Activated naive CD4-positive, alpha-beta T cell treated with anti-CD3 and anti-CD28 coated beads, Interleukin-2, amount 50 U/mL, for 24 hours (primary cell): ENCODE measurements at regions not wholly inside any gene's neighbourhood (a gene's known extent, or its start where the extent isn't known, plus 50 kb on each side); places are given as distances from the start of the nearest gene placed in this dataset.
"Not testable (repeated sequence)": the region's sequence is repeated elsewhere in the genome, so short reads cannot be mapped to it uniquely, and the experiment has no call there.

Source experiments
- H3K27ac Mint-ChIP-seq: one replicate; pipeline ENCODE4 v1.8.0; 2021; ENCODE audit warnings: mild to moderate bottlenecking, mixed read lengths
- H3K27me3 Mint-ChIP-seq: one replicate; pipeline ENCODE4 v1.8.0; 2021; ENCODE audit warnings: mixed read lengths
- H3K36me3 Mint-ChIP-seq: one replicate; pipeline ENCODE4 v1.8.0; 2021; ENCODE audit warnings: mixed read lengths
- H3K4me1 Mint-ChIP-seq: one replicate; pipeline ENCODE4 v1.8.0; 2021; ENCODE audit warnings: mixed read lengths
- H3K4me3 Mint-ChIP-seq: one replicate; pipeline ENCODE4 v1.8.0; 2021; ENCODE audit warnings: mild to moderate bottlenecking, mixed read lengths
- H3K9me3 Mint-ChIP-seq: one replicate; pipeline ENCODE4 v1.8.0; 2021; ENCODE audit warnings: mixed read lengths

DNA sequence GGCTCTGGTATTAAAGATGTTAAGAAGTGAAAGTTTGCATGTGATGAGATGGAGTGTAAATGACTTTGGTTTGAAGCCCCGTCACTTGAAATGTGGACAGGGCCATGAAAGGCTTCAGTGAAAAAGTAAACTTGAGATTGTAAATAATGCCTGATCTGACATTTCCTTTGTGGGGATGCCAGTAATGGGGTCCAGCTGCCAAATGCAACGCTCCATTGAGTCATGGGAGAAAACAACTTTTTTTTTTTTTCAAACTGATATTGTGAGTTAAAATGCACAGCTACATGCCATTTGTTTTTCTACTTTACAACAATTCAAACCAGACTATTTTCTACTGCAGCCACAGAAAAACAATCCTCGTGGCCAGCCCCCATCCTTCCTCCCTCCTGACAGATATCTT lies 327.0 kb upstream of the TNC start:
- H3K4me3 Mint-ChIP-seq = no peak overlapping the region
- no peak overlapping the region for H3K27ac Mint-ChIP-seq
- no peaks in the 10 kb centered on the region for H3K36me3 Mint-ChIP-seq
- H3K4me1 Mint-ChIP-seq = no peaks in the 10 kb centered on the region
- H3K27me3 Mint-ChIP-seq = peaks cover 2% of the 10 kb centered on the region
- peaks cover 8% of the 10 kb centered on the region for H3K9me3 Mint-ChIP-seq

DNA sequence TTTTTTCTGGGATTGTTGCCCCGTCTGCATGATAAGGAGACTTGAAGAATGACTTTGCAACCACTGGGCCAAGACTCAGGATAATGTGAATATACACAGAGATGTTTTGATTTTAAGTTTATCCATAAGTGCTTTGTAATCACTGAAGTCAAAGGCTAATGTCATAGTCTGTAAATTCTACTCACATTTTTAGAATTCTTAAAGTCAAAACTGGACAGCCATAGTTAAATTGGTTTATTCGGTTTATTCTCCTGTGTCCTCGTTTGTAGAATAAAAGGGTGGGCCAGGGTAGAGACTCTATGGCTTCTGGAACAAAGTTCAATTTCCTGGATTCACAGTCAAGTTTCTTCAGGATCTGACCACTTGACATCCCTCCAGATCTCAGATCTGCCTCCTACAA lies 327.7 kb upstream of the TNC start:
- no peaks in the 10 kb centered on the region for H3K36me3 Mint-ChIP-seq
- H3K4me3 Mint-ChIP-seq = no peak overlapping the region
- H3K9me3 Mint-ChIP-seq = peaks cover 8% of the 10 kb centered on the region
- peaks cover 3% of the 10 kb centered on the region for H3K27me3 Mint-ChIP-seq
- no peak overlapping the region for H3K27ac Mint-ChIP-seq
- no peaks in the 10 kb centered on the region for H3K4me1 Mint-ChIP-seq

DNA sequence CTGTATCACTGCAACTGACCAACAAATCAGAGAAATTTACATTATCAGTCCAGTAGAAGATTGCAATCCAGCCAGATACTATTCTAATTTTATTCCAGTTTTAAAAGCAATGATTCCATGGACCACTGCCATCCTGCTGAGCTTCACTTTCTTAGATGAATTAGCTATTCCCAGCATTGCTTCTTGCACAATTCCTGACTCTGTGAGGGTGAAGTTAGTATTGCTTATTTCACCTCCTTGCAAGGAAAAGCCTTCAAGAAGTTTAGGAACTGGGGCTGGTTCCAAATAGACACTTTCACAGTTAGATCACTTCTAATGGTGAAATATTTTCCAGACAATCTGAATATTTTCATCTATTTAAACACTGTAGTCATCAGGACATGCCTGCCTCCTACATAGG lies 338.6 kb upstream of the TNC start:
- Mint-ChIP-seq H3K4me1 (no peaks in the 10 kb centered on the region), H3K27ac (no peak overlapping the region), H3K36me3 (peaks cover 2% of the 10 kb centered on the region), H3K9me3 (peaks cover 6% of the 10 kb centered on the region), H3K4me3 (no peak overlapping the region), H3K27me3 (peaks cover 8% of the 10 kb centered on the region)

DNA sequence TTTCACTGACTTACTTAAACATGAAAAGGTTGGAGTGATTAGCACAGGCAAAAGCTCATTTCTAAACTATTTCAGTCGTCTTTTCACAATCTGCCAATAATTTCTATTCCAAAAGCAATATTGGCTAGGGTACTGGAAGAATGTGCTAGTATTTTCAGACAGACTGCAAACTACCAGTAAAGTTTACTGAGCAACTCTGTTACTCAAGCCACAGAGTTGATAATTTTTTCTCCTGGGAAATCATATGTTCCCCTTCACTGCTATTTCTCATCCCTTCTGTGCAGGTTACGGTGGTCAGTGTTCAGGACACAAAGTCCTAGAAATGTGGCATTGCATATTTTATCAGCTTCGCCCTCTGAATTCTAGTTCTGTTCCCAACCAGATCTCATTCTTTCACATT lies 343.3 kb upstream of the TNC start:
- H3K4me3 Mint-ChIP-seq = no peak overlapping the region
- H3K4me1 Mint-ChIP-seq = no peaks in the 10 kb centered on the region
- H3K27me3 Mint-ChIP-seq = peaks cover 18% of the 10 kb centered on the region
- H3K27ac Mint-ChIP-seq = no peak overlapping the region
- H3K36me3 Mint-ChIP-seq = peaks cover 2% of the 10 kb centered on the region
- peaks cover 6% of the 10 kb centered on the region for H3K9me3 Mint-ChIP-seq

DNA sequence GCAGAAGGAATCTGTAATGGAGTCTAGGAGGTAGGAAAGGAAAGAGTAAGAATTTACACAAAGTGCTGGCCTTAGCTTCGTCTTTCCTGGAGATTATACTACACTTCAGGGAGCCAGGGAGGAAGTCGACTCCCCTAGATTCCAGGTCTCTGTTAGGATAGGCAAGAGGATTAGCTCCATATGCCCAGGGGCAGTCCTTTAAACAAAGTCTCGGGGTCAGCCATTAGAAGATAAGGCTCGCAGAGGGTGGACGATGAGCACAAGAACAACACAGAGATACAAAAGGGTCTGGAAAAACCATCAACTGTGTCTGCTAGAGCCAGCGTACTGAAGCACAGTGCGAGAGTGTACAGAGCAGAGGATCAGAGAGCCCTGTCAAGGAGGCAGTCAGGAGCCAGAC lies 344.7 kb upstream of the TNC start:
- Mint-ChIP-seq H3K36me3 (peaks cover 2% of the 10 kb centered on the region), H3K9me3 (peaks cover 6% of the 10 kb centered on the region), H3K27me3 (peaks cover 11% of the 10 kb centered on the region), H3K4me1 (no peaks in the 10 kb centered on the region), H3K4me3 (no peak overlapping the region), H3K27ac (no peak overlapping the region)

DNA sequence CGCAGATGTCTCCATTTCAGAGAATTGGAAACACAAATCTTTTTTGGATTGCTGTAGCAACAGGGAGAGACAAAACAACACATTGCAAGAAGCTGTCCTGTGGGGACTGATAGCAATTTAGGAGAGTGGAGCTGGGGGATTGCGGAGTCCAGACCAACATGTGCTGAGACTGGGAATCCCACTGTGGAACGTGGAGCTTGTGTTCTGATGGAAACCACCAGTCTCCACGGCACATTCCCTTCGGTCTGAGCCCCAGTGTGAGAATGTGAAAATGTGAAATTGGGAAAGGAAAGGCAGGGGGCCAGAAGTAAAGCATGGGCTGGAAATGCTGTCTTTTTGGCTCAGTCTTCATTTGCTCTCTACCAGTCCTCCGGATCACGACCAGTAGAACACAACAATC lies 348.8 kb upstream of the TNC start:
- H3K9me3 Mint-ChIP-seq = no peaks in the 10 kb centered on the region
- no peaks in the 10 kb centered on the region for H3K36me3 Mint-ChIP-seq
- H3K27me3 Mint-ChIP-seq = peaks cover 11% of the 10 kb centered on the region
- H3K27ac Mint-ChIP-seq = no peak overlapping the region
- no peak overlapping the region for H3K4me3 Mint-ChIP-seq
- no peaks in the 10 kb centered on the region for H3K4me1 Mint-ChIP-seq

DNA sequence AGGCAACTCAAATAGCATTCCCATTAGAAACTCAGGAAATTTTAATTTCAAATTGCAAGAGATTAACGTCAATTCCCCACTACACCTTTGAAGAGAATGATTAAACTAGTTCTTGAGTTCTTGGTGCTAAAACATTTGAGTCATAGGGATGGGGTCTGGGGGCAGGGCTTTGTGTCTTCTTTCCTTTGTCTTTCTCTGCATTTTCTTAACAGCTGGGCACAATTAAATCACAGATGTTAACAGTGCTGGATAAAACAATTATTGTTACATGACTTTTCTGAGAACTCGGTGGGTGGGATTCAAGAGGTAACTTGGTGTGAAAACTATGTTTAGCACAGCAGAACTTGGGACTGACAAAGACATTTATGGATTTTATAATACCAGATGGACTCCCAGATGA lies 351.9 kb upstream of the TNC start:
- Mint-ChIP-seq H3K4me3 (no peak overlapping the region), H3K27ac (no peak overlapping the region), H3K36me3 (no peaks in the 10 kb centered on the region), H3K4me1 (no peaks in the 10 kb centered on the region), H3K9me3 (no peaks in the 10 kb centered on the region), H3K27me3 (peaks cover 2% of the 10 kb centered on the region)

DNA sequence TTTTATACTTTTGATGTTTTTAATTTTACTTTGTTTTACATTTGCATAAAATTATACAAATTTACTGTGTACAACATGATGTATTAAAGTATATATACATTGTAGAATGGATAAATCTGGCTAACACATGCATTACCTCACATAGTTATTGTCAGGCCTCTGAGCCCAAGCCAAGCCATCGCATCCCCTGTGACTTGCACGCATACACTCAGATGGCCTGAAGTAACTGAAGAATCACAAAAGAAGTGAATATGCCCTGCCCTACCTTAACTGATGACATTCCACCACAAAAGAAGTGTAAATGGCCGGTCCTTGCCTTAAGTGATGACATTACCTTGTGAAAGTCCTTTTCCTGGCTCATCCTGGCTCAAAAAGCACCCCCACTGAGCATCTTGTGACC lies 355.1 kb upstream of the TNC start:
- not testable (repeated sequence) for H3K36me3 Mint-ChIP-seq, H3K4me3 Mint-ChIP-seq, H3K27me3 Mint-ChIP-seq, H3K27ac Mint-ChIP-seq, H3K4me1 Mint-ChIP-seq, H3K9me3 Mint-ChIP-seq

DNA sequence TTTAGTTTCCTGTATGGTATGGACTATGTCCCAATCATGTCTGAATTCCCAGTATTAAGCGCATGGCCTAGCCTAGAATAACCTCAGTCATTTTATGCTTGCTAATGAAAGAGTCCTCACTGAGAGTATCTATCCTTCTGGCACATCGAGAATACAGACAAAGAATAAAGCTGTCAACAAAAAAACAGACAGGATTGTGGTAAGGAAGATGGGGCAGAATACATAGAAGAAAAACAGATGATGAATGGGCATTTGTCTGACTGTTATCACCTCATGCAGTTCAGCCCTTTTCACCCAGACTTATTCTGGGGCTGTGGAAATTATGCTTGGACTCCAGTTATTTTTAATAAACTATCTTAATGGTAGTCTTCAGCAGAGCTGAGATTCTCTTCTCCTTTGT lies 363.8 kb upstream of the TNC start:
- Mint-ChIP-seq H3K36me3 (no peaks in the 10 kb centered on the region), H3K9me3 (no peaks in the 10 kb centered on the region), H3K27me3 (peaks cover 6% of the 10 kb centered on the region), H3K27ac (no peak overlapping the region), H3K4me1 (no peaks in the 10 kb centered on the region), H3K4me3 (no peak overlapping the region)

DNA sequence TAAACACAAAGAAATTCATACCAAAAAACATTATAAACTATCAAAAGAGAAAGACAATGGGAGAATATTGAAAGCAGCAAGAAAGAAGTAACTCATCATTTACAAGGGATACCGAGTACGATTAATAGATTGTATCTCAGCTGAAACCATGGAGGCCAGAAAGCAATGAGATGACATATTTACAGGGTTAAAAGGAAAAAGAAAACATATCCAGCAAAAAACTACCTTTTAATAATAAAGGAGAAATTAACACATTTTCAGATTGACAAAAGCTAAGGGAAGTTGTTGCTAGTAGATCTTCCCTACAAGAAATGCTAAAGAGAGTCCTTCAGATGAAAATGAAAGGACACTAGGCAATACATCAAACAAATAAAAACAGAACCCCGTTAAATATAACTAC lies 364.8 kb upstream of the TNC start:
- H3K4me3 Mint-ChIP-seq = no peak overlapping the region
- H3K9me3 Mint-ChIP-seq = no peaks in the 10 kb centered on the region
- H3K36me3 Mint-ChIP-seq = no peaks in the 10 kb centered on the region
- peaks cover 6% of the 10 kb centered on the region for H3K27me3 Mint-ChIP-seq
- H3K27ac Mint-ChIP-seq = no peak overlapping the region
- H3K4me1 Mint-ChIP-seq = no peaks in the 10 kb centered on the region

DNA sequence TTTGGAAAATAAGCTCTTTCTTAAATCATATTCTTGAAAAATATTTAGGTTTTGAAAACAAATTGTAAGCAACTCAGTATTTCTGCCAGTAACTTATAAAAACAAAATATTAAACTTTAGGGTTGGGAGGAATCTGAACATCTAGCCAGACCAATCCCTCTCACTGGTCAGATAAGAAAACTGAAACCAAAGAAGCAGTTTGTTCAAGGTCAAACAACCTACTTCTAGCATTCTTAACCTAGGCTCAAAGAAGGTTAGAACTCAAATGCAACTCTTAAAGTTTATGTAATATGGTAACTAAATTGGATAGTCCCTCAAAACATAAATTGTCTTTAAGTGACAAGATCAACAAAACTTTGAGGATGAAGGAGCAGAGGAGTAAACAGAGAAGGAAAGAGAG lies 374.9 kb upstream of the TNC start:
- no peaks in the 10 kb centered on the region for H3K9me3 Mint-ChIP-seq
- no peaks in the 10 kb centered on the region for H3K4me1 Mint-ChIP-seq
- no peak overlapping the region for H3K4me3 Mint-ChIP-seq
- H3K36me3 Mint-ChIP-seq = no peaks in the 10 kb centered on the region
- H3K27ac Mint-ChIP-seq = no peak overlapping the region
- peaks cover 4% of the 10 kb centered on the region for H3K27me3 Mint-ChIP-seq

DNA sequence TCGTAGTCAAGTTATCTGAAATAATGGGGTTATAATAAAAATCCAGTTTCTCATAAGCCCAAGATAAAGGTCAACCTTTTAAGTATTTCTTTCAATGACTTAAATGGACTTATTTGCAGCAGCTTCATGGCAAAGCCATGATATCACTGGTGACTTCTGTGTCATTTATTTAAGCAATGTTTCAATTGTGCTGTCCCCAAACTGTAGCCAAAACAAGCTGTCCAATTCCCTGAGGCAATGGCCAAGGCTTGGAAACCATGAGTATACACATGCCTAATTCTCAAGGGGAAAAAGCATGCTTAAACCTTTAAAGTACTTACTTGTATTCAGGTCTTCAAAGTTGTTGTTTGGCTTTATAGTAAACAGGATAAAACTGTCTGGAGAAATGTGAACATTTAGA lies 376.4 kb upstream of the TNC start:
- H3K27me3 Mint-ChIP-seq = peaks cover 4% of the 10 kb centered on the region
- no peaks in the 10 kb centered on the region for H3K36me3 Mint-ChIP-seq
- H3K4me3 Mint-ChIP-seq = no peak overlapping the region

DNA sequence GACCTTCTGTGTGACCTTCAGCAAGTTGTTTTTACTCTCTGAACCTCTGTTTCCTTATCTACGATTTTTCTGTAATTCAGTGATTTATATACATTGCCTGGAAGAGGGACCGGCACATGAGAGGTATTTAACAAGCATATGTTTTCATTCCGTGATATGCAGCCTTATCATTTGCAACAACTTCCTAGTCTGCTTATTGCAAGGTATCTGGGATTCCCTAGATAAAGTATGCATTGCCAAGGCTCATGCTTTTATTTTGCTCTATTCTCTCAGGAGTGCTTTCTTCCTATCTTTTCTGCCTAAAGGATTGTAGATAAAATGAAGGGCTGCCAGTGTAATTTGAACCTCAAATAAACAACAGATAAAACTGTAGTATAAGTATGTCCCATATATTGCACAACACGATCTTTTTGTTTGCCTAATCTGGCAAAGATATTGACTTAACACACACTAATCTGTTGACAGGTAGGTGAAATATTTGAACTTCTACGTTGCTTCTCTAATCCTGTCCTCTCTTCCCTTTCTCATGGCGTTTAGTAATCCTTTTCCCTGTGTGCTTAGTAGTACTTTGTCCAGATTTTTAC lies 377.2 kb upstream of the TNC start:
- Mint-ChIP-seq H3K36me3 (no peaks in the 10 kb centered on the region), H3K9me3 (no peaks in the 10 kb centered on the region), H3K27me3 (peaks cover 4% of the 10 kb centered on the region), H3K27ac (no peak overlapping the region), H3K4me1 (no peaks in the 10 kb centered on the region), H3K4me3 (no peak overlapping the region)

More for the DNA sequence above, 376.4 kb upstream of the TNC start:
- H3K9me3 Mint-ChIP-seq = no peaks in the 10 kb centered on the region
- no peak overlapping the region for H3K27ac Mint-ChIP-seq
- no peaks in the 10 kb centered on the region for H3K4me1 Mint-ChIP-seq

DNA sequence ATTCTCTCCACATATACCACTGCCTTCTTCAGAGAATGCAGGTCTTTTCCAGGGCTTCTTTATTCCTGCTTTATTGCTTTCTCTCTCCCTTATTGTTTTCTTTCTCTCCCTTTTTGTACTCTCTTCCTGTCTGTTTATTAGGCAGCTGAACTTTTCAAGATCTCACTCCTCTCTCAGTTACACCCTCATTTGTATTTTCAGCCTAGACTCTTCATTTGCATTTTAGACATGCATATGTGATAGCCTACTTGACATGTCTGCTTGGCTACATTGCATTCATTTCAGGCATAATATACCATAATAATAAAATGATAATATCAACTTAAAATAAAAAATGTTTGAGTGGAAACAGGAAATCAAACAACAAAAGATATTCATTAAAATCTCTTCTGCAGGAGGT lies 377.9 kb upstream of the TNC start:
- no peaks in the 10 kb centered on the region for H3K36me3 Mint-ChIP-seq
- H3K4me1 Mint-ChIP-seq = no peaks in the 10 kb centered on the region
- no peaks in the 10 kb centered on the region for H3K9me3 Mint-ChIP-seq
- no peak overlapping the region for H3K27ac Mint-ChIP-seq
- H3K27me3 Mint-ChIP-seq = peaks cover 9% of the 10 kb centered on the region
- no peak overlapping the region for H3K4me3 Mint-ChIP-seq

DNA sequence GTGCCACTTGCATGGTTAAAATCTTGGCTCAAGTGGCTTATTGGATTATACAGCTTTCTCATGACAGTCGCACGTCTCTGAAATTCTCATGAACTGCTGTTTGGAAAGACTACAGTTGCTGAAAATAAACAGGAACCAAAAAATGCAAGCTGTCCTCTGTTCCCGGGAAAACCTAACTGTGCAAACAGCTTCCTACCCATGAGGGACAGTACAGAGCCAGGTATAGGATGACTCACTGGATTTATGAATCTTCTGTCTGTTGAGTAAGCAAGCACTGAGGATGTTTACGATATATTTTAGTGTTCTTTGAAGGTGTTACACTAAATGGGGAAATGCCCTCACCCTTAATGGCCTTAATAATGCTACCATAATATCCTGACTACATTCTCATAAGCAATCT lies 380.3 kb upstream of the TNC start:
- Mint-ChIP-seq H3K4me3 (no peak overlapping the region), H3K36me3 (no peaks in the 10 kb centered on the region), H3K27ac (no peak overlapping the region), H3K9me3 (no peaks in the 10 kb centered on the region), H3K4me1 (no peaks in the 10 kb centered on the region), H3K27me3 (peaks cover 6% of the 10 kb centered on the region)

DNA sequence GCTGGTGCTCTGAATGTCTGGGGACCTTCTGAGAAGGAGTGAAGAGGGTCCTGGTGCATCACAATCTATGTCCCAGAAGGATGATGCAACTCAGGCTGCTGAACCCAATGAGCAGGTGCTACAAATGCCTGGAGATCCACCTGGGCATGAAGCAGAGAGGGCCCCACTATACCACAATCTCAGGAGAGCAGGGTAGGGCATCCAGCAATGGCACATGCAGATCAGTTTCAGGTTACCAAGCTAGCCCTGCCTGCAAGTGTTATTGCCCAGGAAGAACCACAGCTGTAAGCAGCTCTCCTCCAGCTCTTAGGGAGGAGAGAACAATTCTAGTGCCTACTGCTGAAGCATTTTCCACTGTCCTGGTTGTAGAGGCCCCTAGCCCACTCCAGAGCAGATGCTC lies 389.2 kb upstream of the TNC start:
- Mint-ChIP-seq H3K36me3 (no peaks in the 10 kb centered on the region), H3K4me3 (no peak overlapping the region), H3K9me3 (peaks cover 5% of the 10 kb centered on the region), H3K27me3 (peaks cover 9% of the 10 kb centered on the region), H3K27ac (no peak overlapping the region), H3K4me1 (no peaks in the 10 kb centered on the region)

DNA sequence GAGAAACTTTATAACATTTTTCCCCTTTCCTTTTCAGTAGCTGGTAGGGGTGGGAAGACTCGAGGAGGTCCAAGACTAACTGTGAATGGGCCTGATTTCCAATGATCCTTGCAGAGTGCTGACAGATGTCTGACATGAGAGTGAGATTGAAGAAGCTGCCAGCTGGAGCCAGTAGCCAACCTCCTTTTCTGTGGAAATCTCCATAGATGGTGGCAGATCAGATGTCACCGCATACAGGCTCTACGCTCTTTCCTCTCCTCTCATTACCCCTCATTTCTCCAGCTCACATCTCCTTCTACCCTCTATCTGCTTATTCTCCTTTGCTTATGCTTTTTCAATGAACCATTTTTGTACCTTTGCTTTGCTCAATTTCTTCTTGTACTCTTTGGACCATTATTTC lies 395.2 kb upstream of the TNC start:
- H3K27ac Mint-ChIP-seq = no peak overlapping the region
- H3K4me1 Mint-ChIP-seq = no peaks in the 10 kb centered on the region
- peaks cover 3% of the 10 kb centered on the region for H3K27me3 Mint-ChIP-seq
- H3K4me3 Mint-ChIP-seq = no peak overlapping the region
- H3K9me3 Mint-ChIP-seq = no peaks in the 10 kb centered on the region
- no peaks in the 10 kb centered on the region for H3K36me3 Mint-ChIP-seq
